K562 (cell line): ENCODE measurements at regions not wholly inside any gene's neighbourhood (a gene's known extent, or its start where the extent isn't known, plus 50 kb on each side); places are given as distances from the start of the nearest gene placed in this dataset.
A peak's percentile ranks its signal among the peaks of the same experiment; 100 is the strongest.

Source experiments
- ATAC-seq: fragments of 200-7000 bp; cut with Tn5 transposase; 3 replicates; pipeline ENCODE4 v1.9.1; 2020; ENCODE audit warnings: moderate library complexity
- BruUV-seq: library from RNA; stranded (reverse); fragments of 400-500 nt; replicated peaks from 2 replicates; lab custom pipeline; 2021; lab: Mats Ljungman, UMichigan
- CTCF ChIA-PET: fragments of 300-600 bp; formaldehyde crosslinking; extraction: SDS; loops from one replicate; lab custom pipeline; 2021; ENCODE audit warnings: low intra/inter-chr PET ratio; lab: Yijun Ruan, JAX
- POLR2A ChIA-PET: fragments of 300-600, 350-650 bp; sonication (Branson Sonifier 250); formaldehyde crosslinking; extraction: SDS; loops from one replicate; lab custom pipeline; 2021; ENCODE audit warnings: antibody characterized with exemption, inconsistent platforms; lab: Yijun Ruan, JAX
- DNase-seq, 4 experiments: peaks; one replicate each; pipeline versions ENCODE4 v3.0.0 to v3.0.0-alpha.2; 2011 to 2018; ENCODE audit warnings: low spot score in 3 of 4, mixed read lengths in 3 of 4; ENCODE audit errors: extremely low read depth in 1 of 4
- FAIRE-seq: peaks from 2 replicates; lab custom pipeline; 2011; peaks lifted over from hg19 to GRCh38; lab: Jason Lieb, UNC
- H2AFZ ChIP-seq: 2 replicates; pipeline ENCODE4 v1.6.0; 2011; ENCODE audit warnings: low read depth, low read length, control low read depth, inconsistent platforms
- H3K27ac ChIP-seq: fragments of 200-600 bp; 3 replicates; pipeline ENCODE4 v1.8.0; 2011; ENCODE audit warnings: low read depth, mild to moderate bottlenecking, control low read depth, inconsistent platforms, low read length, moderate library complexity, mixed read lengths; ENCODE audit errors: extremely low read depth
- H3K27me3 ChIP-seq, 2 experiments: fragments of 300-600 bp in 1 of 2; 2 replicates in 1 of 2; 3 replicates in 1 of 2; pipeline versions ENCODE4 v1.6.0 to v1.8.0; 2011; ENCODE audit warnings: inconsistent platforms in 2 of 2, low read length in 2 of 2, mild to moderate bottlenecking in 1 of 2, mixed read lengths in 1 of 2, moderate library complexity in 1 of 2; ENCODE audit not compliant: control insufficient read depth in 2 of 2, insufficient read depth in 2 of 2
- H3K36me3 ChIP-seq: fragments of 300-600 bp; 3 replicates; pipeline ENCODE4 v1.8.0; 2011; ENCODE audit warnings: mild to moderate bottlenecking, low read length, inconsistent platforms; ENCODE audit not compliant: control insufficient read depth, insufficient read depth
- H3K4me1 ChIP-seq, 2 experiments: fragments of 200-600 bp in 1 of 2; replicated peaks in 1 of 2; 2 replicates in 1 of 2; 3 replicates in 1 of 2; pipeline versions ENCODE4 v1.5.1 to v1.8.0; 2011; ENCODE audit warnings: inconsistent platforms in 2 of 2, low read length in 2 of 2, mild to moderate bottlenecking in 1 of 2, mixed read lengths in 1 of 2, moderate library complexity in 1 of 2; ENCODE audit not compliant: control insufficient read depth in 2 of 2, insufficient read depth in 2 of 2
- H3K4me2 ChIP-seq: 2 replicates; pipeline ENCODE4 v1.6.1; 2011; ENCODE audit warnings: low read length, control low read depth, inconsistent platforms, mixed read lengths; ENCODE audit not compliant: insufficient read depth
- H3K4me3 ChIP-seq: fragments of 200-600 bp; sonication (generic), shearing (Covaris generic); 2 replicates; pipeline ENCODE4 v1.5.1; 2016; ENCODE audit warnings: control low read depth, inconsistent platforms
- H3K79me2 ChIP-seq: fragments of 200-600 bp; 3 replicates; pipeline ENCODE4 v1.8.0; 2011; ENCODE audit warnings: low read length, inconsistent platforms; ENCODE audit not compliant: control insufficient read depth, insufficient read depth
- H3K9ac ChIP-seq, 2 experiments: 2 replicates each; pipeline versions ENCODE4 v1.6.0 to v1.6.1; 2011; ENCODE audit warnings: low read depth in 2 of 2, low read length in 2 of 2, control low read depth in 1 of 2, inconsistent platforms in 1 of 2, mild to moderate bottlenecking in 1 of 2, mixed read lengths in 1 of 2; ENCODE audit not compliant: insufficient read depth in 1 of 2
- H3K9me1 ChIP-seq: one replicate; pipeline ENCODE4 v1.6.0; 2011; ENCODE audit warnings: inconsistent platforms, mild to moderate bottlenecking, low read length, moderate library complexity; ENCODE audit not compliant: control insufficient read depth, insufficient read depth
- H3K9me3 ChIP-seq: replicated peaks from 2 replicates; pipeline ENCODE4 v1.5.1; 2011; ENCODE audit warnings: low read depth, low read length, inconsistent platforms; ENCODE audit not compliant: control insufficient read depth, insufficient read depth
- H4K20me1 ChIP-seq: replicated peaks from 2 replicates; pipeline ENCODE4 v1.6.1; 2011; ENCODE audit warnings: low read length, inconsistent platforms, mixed read lengths; ENCODE audit not compliant: control insufficient read depth, insufficient read depth
- ATF7 ChIP-seq: fragments of 450-650 bp; IDR thresholded peaks from 2 replicates; pipeline ENCODE4 v1.7.1; 2014; ENCODE audit warnings: mild to moderate bottlenecking, moderate library complexity
- BACH1 ChIP-seq: fragments of 200-800 bp; sonication (Bioruptor generic); IDR thresholded peaks from 2 replicates; pipeline ENCODE4 v1.6.1; 2016; ENCODE audit warnings: missing genetic modification characterization, missing compliant biosample characterization
- C11orf30 ChIP-seq: fragments of 450-650 bp; IDR thresholded peaks from 2 replicates; pipeline ENCODE4 v1.6.1; 2016; ENCODE audit warnings: low read depth, mild to moderate bottlenecking
- CTBP1 ChIP-seq: fragments of 450-650 bp; IDR thresholded peaks from 2 replicates; pipeline ENCODE4 v1.6.1; 2016; ENCODE audit warnings: borderline replicate concordance
- EGR1 ChIP-seq: fragments of 450-650 bp; conservative IDR thresholded peaks from 2 replicates; pipeline ENCODE4 v1.6.1; 2017; ENCODE audit warnings: mild to moderate bottlenecking
- FOSL1 ChIP-seq: fragments of 200-800 bp; sonication (Bioruptor generic); conservative IDR thresholded peaks from 2 replicates; pipeline ENCODE4 v1.6.1; 2016; ENCODE audit warnings: missing genetic modification characterization, missing compliant biosample characterization
- JUND ChIP-seq, 2 experiments: IDR thresholded peaks; 2 replicates in 1 of 2; 3 replicates in 1 of 2; pipeline ENCODE4 v1.6.1; 2011; ENCODE audit warnings: borderline replicate concordance in 2 of 2, low read depth in 2 of 2, low read length in 2 of 2, improper control_type of control experiment in 1 of 2, missing biosample characterization in 1 of 2, missing genetic modification characterization in 1 of 2, missing genetic modification reagents in 1 of 2
- MAFK ChIP-seq: IDR thresholded peaks from 2 replicates; pipeline ENCODE4 v1.6.1; 2011; ENCODE audit warnings: low read length, improper control_type of control experiment
- NFE2 ChIP-seq: IDR thresholded peaks from 2 replicates; pipeline ENCODE4 v1.6.1; 2014; ENCODE audit warnings: antibody characterized with exemption, low read depth
- SMARCC2 ChIP-seq: fragments of 450-650 bp; IDR thresholded peaks from 2 replicates; pipeline ENCODE4 v1.6.1; 2017; ENCODE audit warnings: antibody characterized with exemption, moderate library complexity, mild to moderate bottlenecking, low read depth
- TAF9B ChIP-seq: fragments of 450-650 bp; IDR thresholded peaks from 2 replicates; pipeline ENCODE4 v1.6.1; 2018; ENCODE audit warnings: mild to moderate bottlenecking; ENCODE audit not compliant: partially characterized antibody
- ZNF316 ChIP-seq: fragments of 450-650 bp; IDR thresholded peaks from 2 replicates; pipeline ENCODE4 v1.6.1; 2016
- in situ Hi-C: fragments of 300-500 bp; cut with MboI; formaldehyde crosslinking; loops from 4 replicates; pipeline ENCODE4 v1.15.0; 2018; ENCODE audit warnings: inconsistent platforms, mixed read lengths
- intact Hi-C: fragments of 100-400 bp; cut with micrococcal nuclease; formaldehyde crosslinking; loops from 2 replicates; pipeline ENCODE4 v1.14.2; 2022
- TF ChIP-seq, protein P1 (sequence below), 2 experiments: fragments of 450-650 bp in 1 of 2; sonication (generic) in 1 of 2; formaldehyde crosslinking in 1 of 2; IDR thresholded peaks in 1 of 2; conservative IDR thresholded peaks in 1 of 2; 2 replicates each; pipeline versions ENCODE4 v1.6.1 to v1.8.1; 2016 to 2023; ENCODE audit warnings: mild to moderate bottlenecking in 2 of 2, moderate library complexity in 2 of 2, inconsistent platforms in 1 of 2, missing genetic modification reagents in 1 of 2

DNA sequence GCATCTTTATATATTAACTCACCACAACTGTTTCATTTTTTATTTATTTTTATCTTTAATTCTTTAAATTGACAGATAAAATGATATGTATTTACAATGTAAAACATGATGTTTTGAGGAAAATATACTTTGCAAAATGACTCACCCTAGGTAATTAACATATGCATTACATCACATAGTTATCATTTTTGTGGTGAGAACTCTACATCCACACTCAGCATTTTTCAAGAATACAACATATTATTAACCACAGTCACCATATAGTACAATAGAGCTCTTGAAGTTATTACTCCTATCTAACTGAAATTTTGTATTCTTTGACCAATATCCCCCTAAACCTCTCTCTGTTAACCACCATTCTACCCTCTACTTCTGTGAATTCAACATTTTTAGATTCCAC lies 194.7 kb upstream of the KIF2B start:
- FAIRE-seq (no peak), DNase-seq (no peak), ATAC-seq (no peak)
- Histone ChIP-seq H4K20me1 (no peaks in the 10 kb centered on the region), H3K79me2 (no peaks in the 10 kb centered on the region), H3K27ac (no peak overlapping the region), H3K4me1 (no peaks in the 10 kb centered on the region; a peak in 3 of 5 replicates), H3K27me3 (no peaks in the 10 kb centered on the region), H3K9ac (no peak overlapping the region), H2AFZ (no peak overlapping the region), H3K4me3 (no peak overlapping the region), H3K9me1 (no peaks in the 10 kb centered on the region), H3K4me2 (no peak overlapping the region), H3K9me3 (no peaks in the 10 kb centered on the region), H3K36me3 (no peaks in the 10 kb centered on the region)
- intact Hi-C loops (no loop called here), in situ Hi-C loops (no loop called here)
- CTCF ChIA-PET: no interaction called here
- BruUV-seq: no TSS peak
- 0 out of 2 replicates have a peak, but pooled peaks have one; percentile 24 for TF ChIP-seq SMARCC2
- TF ChIP-seq ATF7: no peak
- TF ChIP-seq, protein P1, sequence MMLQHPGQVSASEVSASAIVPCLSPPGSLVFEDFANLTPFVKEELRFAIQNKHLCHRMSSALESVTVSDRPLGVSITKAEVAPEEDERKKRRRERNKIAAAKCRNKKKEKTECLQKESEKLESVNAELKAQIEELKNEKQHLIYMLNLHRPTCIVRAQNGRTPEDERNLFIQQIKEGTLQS (IDR thresholded peaks at IDR 0.05): peak; percentile 72
- TF ChIP-seq, protein P1 (CRISPR knock-in tag; conservative IDR thresholded peaks at IDR 0.05): no peak
- TF ChIP-seq FOSL1 (tag): 0 out of 2 replicates have a peak, but pooled peaks have one; percentile 9
- peak; percentile 73 for TF ChIP-seq ZNF316
- TF ChIP-seq MAFK: 0 out of 2 replicates have a peak, but pooled peaks have one; percentile 35
- no peak for TF ChIP-seq BACH1 (tag)
- TF ChIP-seq JUND (IDR thresholded peaks at IDR 0.05; ENCODE audit: borderline replicate concordance, low read depth, low read length): 0 out of 2 replicates have a peak, but pooled peaks have one; percentile 11
- no peak for TF ChIP-seq JUND (tag; IDR thresholded peaks at IDR 0.05; ENCODE audit: borderline replicate concordance, low read depth, low read length)
- peak; percentile 17; the same call in 1 of the 2 replicates for TF ChIP-seq NFE2
- TF ChIP-seq EGR1: peak; percentile 44; the same call in 1 of the 2 replicates
- TF ChIP-seq TAF9B: peak; percentile 15
- no peak for TF ChIP-seq CTBP1
- TF ChIP-seq C11orf30: peak; percentile 63
- POLR2A ChIA-PET: no interaction called here
